ENCODE measurements at regions not wholly inside any gene's neighbourhood (a gene's known extent, or its start where the extent isn't known, plus 50 kb on each side); places are given as distances from the start of the nearest gene placed in this dataset.

GRCh38 chr4:186018784-186019183 is 50.2 kb upstream of the TLR3 start:
- TF ChIP-seq CTCF (IDR thresholded peaks at IDR 0.05; ENCODE audit: extremely low read depth in 1 of 2, insufficient read depth in 1 of 2, low read depth in 1 of 2, low read length in 2 of 2) = no peak
- no peak for TF ChIP-seq MAX (IDR thresholded peaks at IDR 0.05; ENCODE audit: insufficient read depth, insufficient read length)
- no peak for TF ChIP-seq GATA2 (IDR thresholded peaks at IDR 0.05; ENCODE audit: insufficient read depth, insufficient read length, low read depth, low read length)
- TF ChIP-seq POLR2AphosphoS5 (IDR thresholded peaks at IDR 0.05; ENCODE audit: insufficient read depth, low read depth, low read length) = no peak
- TF ChIP-seq MYC (IDR thresholded peaks at IDR 0.05; ENCODE audit: low read depth, low read length) = no peak
